Tibial artery (tissue), 4 donors: ENCODE measurements at regions not wholly inside any gene's neighbourhood (a gene's known extent, or its start where the extent isn't known, plus 50 kb on each side); places are given as distances from the start of the nearest gene placed in this dataset.
"Not testable (repeated sequence)": the region's sequence is repeated elsewhere in the genome, so short reads cannot be mapped to it uniquely, and the experiment has no call there.

Experiments
- DNase-seq, 2 donors: peaks; one replicate each; pipeline ENCODE4 v3.0.0-alpha.2; 2019
- H3K27ac ChIP-seq, 2 donors: fragments of 200-600 bp; sonication (generic) in 1 of 2; 1 replicate in 1 of 2; 2 replicates in 1 of 2; pipeline ENCODE4 v1.5.1; 2018 to 2019; ENCODE audit warnings: mild to moderate bottlenecking in 1 of 2
- H3K27me3 ChIP-seq, 2 donors: fragments of 200-600 bp; sonication (generic) in 1 of 2; one replicate each; pipeline versions ENCODE4 v1.5.1 to v1.6.0; 2016 to 2019
- H3K36me3 ChIP-seq, 3 donors: fragments of 200-600 bp; sonication (generic) in 2 of 3; one replicate each; pipeline ENCODE4 v1.5.1; 2016 to 2019; ENCODE audit warnings: mild to moderate bottlenecking in 2 of 3
- H3K4me1 ChIP-seq, 4 donors: fragments of 200-600 bp; sonication (generic) in 2 of 4; 1 replicate in 3 of 4; 2 replicates in 1 of 4; pipeline ENCODE4 v1.5.1; 2016 to 2019
- H3K4me3 ChIP-seq, 2 donors: fragments of 200-600 bp; sonication (generic) in 1 of 2; 1 replicate in 1 of 2; 2 replicates in 1 of 2; pipeline ENCODE4 v1.5.1; 2018 to 2019; ENCODE audit warnings: mild to moderate bottlenecking in 2 of 2
- H3K9me3 ChIP-seq, 3 donors: fragments of 200-600 bp; sonication (generic) in 1 of 3; one replicate each; pipeline ENCODE4 v1.5.1; 2016 to 2019
- CTCF ChIP-seq, 2 experiments: fragments of 200-600 bp in 1 of 2; fragments of 450-650 bp in 1 of 2; IDR thresholded peaks; one replicate each; pipeline ENCODE4 v1.5.1; 2017 to 2019; ENCODE audit warnings: antibody characterized with exemption in 2 of 2, mild to moderate bottlenecking in 1 of 2, moderate library complexity in 1 of 2
- intact Hi-C: fragments of 100-400 bp; cut with DNase I; formaldehyde crosslinking; loops from one replicate; pipeline ENCODE4 v1.15.0; 2023; ENCODE audit warnings: low total_unique reads

GRCh38 chr12:126936181-126936851 lies 1330.7 kb upstream of the TMEM132C start:
- H3K4me3 ChIP-seq = no peak overlapping the region
- intact Hi-C loops = no loop called here
- no peak overlapping the region for H3K27ac ChIP-seq
- no peak for DNase-seq
- H3K36me3 ChIP-seq = no peaks in the 10 kb centered on the region
- H3K27me3 ChIP-seq = no peaks in the 10 kb centered on the region
- TF ChIP-seq CTCF (IDR thresholded peaks at IDR 0.05) = no peak
- peaks cover 0 to 11% (median 2%) of the 10 kb centered on the region in 4 donors for H3K4me1 ChIP-seq
- peaks cover 0 to under 1% (median 0%) of the 10 kb centered on the region in 3 donors for H3K9me3 ChIP-seq

GRCh38 chr12:126937431-126937830 lies 1329.5 kb upstream of the TMEM132C start:
- H3K27ac ChIP-seq = no peak overlapping the region
- no peaks in the 10 kb centered on the region for H3K36me3 ChIP-seq
- H3K4me1 ChIP-seq = peaks cover 0 to 11% (median 2%) of the 10 kb centered on the region in 4 donors
- intact Hi-C loops = no loop called here
- DNase-seq = no peak
- H3K27me3 ChIP-seq = no peaks in the 10 kb centered on the region
- H3K4me3 ChIP-seq = no peak overlapping the region
- H3K9me3 ChIP-seq = peaks cover 0 to 7% (median 0%) of the 10 kb centered on the region in 3 donors
- TF ChIP-seq CTCF (IDR thresholded peaks at IDR 0.05) = no peak

- Histone ChIP-seq H3K4me1 (no peaks in the 10 kb centered on the region), H3K36me3 (no peaks in the 10 kb centered on the region), H3K27me3 (no peaks in the 10 kb centered on the region), H3K27ac (no peak overlapping the region), H3K9me3 (peaks cover 0 to 7% (median 0%) of the 10 kb centered on the region in 3 donors), H3K4me3 (no peak overlapping the region)
- intact Hi-C loops = no loop called here
- no peak for DNase-seq
- no peak for TF ChIP-seq CTCF (IDR thresholded peaks at IDR 0.05)
These were observed 1322.3 kb upstream of the TMEM132C start for GRCh38 chr12:126944684-126945083.

GRCh38 chr12:126946958-126947357 lies 1320.0 kb upstream of the TMEM132C start:
- H3K36me3 ChIP-seq, H3K27me3 ChIP-seq, DNase-seq, intact Hi-C loops, H3K4me3 ChIP-seq, H3K4me1 ChIP-seq, H3K27ac ChIP-seq, H3K9me3 ChIP-seq: not testable (repeated sequence)

- Histone ChIP-seq H3K27me3 (no peaks in the 10 kb centered on the region), H3K4me1 (no peaks in the 10 kb centered on the region), H3K9me3 (no peaks in the 10 kb centered on the region), H3K4me3 (no peak overlapping the region), H3K27ac (no peak overlapping the region), H3K36me3 (no peaks in the 10 kb centered on the region)
- no peak for TF ChIP-seq CTCF (IDR thresholded peaks at IDR 0.05)
- no peak for DNase-seq
- intact Hi-C loops = no loop called here
These were observed 1317.4 kb upstream of the TMEM132C start for GRCh38 chr12:126949558-126949957.

- DNase-seq = no peak
- no peak for TF ChIP-seq CTCF (IDR thresholded peaks at IDR 0.05)
- intact Hi-C loops = no loop called here
- no peaks in the 10 kb centered on the region for H3K27me3 ChIP-seq
- H3K36me3 ChIP-seq = no peaks in the 10 kb centered on the region
- H3K9me3 ChIP-seq = no peaks in the 10 kb centered on the region
- no peaks in the 10 kb centered on the region for H3K4me1 ChIP-seq
- no peak overlapping the region for H3K4me3 ChIP-seq
- H3K27ac ChIP-seq = no peak overlapping the region
These were observed 1316.7 kb upstream of the TMEM132C start for GRCh38 chr12:126950266-126950665.
